Fibroblast of the conjunctiva (primary cell): ENCODE measurements at regions not wholly inside any gene's neighbourhood (a gene's known extent, or its start where the extent isn't known, plus 50 kb on each side); places are given as distances from the start of the nearest gene placed in this dataset.

Source experiments
- DNase-seq: peaks from one replicate; pipeline ENCODE4 v3.0.0-alpha.2; 2010; ENCODE audit warnings: low read depth

DNA sequence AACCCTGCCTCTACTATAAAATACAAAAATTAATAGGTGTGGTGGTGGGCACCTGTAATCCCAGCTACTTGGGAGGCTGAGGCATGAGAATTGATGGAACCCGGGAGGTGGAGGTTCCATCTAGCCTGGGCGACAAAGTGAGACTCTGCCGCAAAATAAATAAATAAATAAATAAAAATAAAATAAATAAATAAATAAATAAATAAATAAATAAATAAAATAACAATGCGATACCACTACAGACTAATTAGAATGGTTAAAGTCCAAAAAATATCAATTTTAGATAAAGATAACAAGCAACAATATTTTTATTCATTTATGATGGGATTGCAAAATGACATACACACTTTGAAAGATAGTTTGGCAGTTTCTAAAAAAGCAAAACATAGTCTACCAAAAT lies 1131.5 kb downstream of the SI start:
- no peak for DNase-seq

DNA sequence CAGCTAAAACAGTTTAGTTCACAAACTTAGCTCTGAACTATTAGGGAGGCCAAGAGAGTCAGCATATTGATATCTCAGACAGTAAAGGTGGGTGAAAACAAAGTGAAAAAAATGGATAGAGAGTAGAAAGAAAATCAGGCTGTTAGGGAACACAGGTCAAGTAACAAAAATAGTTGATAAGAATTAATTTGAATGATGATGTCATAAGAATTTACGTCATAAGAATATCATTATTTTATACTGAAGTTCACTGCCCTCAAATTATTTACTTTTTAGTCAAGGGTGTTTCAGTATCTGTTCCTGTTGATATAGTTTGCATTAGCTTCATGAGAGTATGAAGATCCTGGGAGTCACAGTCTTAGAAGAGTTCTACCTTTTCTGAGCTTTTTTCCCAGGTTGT lies 1134.6 kb downstream of the SI start:
- DNase-seq = no peak

DNA sequence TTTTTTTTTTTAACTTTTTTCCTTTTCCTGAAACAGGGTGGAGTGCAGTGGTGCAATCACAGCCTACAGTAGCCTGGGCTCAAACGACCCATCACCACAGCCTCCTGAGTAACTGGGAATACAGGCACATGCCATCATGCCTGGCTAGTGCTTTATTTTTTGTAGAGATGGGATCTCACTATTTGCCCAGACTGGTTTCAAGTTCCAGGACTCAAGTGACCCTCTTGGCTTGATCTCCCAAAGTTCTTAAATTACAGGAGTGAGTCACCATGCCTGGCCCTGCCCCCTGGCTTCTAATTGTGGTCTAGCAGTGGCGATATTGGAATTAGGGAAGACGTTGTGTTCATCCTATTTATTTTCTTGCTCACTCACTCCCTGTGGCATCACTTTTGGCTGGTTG lies 1138.4 kb downstream of the SI start:
- no peak for DNase-seq

DNA sequence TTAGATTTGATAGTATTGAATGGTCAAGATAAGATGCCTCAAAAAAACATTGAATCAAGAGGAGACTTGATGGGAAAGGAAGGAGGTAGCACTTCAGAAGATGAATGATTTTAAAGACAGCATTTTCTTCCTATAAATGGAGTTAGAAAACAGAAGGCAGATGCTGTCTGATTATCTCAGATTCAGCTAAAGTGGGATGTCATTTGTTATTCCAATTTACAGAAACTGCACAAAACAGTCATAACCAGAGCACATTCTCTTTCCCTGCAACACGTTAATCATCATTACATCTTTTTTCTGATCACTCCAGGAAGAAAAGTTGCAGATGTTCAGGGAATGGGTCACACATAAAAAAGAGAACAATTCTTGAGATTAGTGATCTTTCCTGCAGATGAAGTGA lies 1141.8 kb downstream of the SI start:
- DNase-seq = no peak

DNA sequence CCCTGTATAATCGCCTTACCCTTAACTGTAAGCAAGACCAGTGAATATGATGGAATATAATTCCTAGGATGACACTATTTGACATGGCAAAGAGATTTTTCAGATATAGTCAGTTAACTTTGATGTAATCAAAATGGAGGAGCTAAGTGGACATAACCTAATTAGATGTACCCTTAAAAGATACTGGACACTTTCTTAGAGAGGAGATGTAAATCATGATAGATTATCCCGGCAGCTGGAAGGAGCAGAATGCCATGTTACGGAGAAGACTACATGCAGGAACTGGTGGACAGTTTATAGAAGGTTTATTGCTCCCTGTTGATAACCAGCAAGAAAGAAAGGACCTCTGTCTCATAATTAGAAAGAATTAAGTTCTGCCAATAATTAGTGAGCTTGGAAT lies 1142.9 kb downstream of the SI start:
- DNase-seq = no peak

GRCh38 chr3:163929069-163929652 lies 1149.1 kb downstream of the SI start:
- DNase-seq = no peak

- no peak for DNase-seq
Observed at GRCh38 chr3:163927521-163927920, 1150.8 kb downstream of the SI start.

GRCh38 chr3:163924600-163924999 lies 1153.7 kb downstream of the SI start:
- no peak for DNase-seq

DNA sequence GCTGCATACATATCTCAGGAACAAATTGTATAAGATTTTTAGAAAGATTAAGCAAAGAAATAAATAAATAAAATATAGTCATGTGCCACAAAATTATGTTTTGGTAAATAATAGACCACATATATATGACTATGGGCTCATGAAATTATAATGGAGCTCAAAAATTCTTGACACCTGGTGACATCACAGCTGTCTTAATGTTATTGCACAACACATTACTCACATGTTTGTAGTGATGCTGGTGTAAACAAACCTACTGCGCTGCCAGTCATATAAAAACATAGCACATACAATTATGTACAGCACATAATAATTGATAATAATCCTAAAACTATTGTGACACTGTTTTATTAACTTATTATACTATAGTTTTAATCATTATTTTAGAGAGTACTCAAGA lies 1159.1 kb downstream of the SI start:
- DNase-seq = no peak

GRCh38 chr3:163916596-163917560 lies 1161.4 kb downstream of the SI start:
- no peak for DNase-seq

DNA sequence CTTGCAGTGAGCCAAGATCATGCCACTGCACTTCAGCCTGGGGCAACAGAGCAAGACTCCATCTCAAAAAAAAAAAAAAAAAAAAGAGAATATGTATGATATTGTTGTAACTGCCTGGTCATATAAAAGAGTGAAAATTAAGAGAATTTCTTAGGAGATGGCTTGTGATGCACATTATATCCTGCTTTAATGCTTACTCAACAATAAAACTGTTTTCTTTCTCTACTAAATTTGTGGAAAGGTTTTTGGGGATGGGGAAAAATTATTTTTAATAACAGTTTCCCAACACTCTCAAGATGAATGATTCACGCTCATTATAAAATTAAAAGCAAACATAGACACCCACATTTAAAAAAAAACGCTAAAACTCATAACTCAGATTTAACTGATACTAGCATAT lies 1163.0 kb downstream of the SI start:
- no peak for DNase-seq

DNA sequence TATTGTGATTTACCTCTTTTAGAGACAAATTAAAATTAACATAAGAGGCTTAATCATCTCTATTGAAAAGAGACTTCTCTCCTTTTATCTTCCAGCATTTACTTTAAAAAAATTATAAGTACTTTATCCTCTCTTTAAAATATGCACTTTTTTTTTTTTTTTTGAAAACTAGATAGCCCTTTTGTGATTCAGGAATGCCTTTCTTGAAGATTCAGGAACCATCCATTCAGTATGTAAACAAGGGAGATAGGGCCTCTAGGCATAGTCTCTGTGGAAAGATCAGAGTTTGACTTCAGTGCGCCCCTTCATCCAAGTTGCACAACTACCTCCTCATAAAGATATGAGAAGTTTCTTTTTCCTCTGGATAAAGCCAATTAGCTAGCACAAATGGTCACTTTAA lies 1163.7 kb downstream of the SI start:
- no peak for DNase-seq

- DNase-seq = no peak
Observed at GRCh38 chr3:163891771-163892170, 1186.5 kb downstream of the SI start.

DNA sequence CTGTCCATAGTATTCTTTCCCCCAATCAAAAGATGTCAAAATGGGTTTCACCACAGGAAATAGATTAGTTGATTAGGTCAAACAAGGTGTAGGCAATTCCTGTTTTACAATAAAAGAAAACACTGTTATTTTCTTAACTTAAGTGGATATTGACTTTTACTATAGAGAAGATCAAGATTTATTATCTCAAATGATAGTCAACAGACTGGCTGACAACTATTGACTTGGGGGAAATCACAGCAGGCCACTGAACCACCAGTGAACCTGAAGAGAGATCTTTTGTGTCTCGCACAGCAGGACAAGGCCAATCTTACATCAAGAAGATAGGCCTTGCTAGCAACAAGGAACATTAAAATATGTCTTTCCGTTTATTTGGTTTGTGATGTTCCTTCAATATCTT lies 1187.6 kb downstream of the SI start:
- DNase-seq = no peak

- DNase-seq = no peak
Observed at GRCh38 chr3:163879172-163879571, 1199.1 kb downstream of the SI start.

GRCh38 chr3:163878396-163878795 lies 1199.9 kb downstream of the SI start:
- no peak for DNase-seq

DNA sequence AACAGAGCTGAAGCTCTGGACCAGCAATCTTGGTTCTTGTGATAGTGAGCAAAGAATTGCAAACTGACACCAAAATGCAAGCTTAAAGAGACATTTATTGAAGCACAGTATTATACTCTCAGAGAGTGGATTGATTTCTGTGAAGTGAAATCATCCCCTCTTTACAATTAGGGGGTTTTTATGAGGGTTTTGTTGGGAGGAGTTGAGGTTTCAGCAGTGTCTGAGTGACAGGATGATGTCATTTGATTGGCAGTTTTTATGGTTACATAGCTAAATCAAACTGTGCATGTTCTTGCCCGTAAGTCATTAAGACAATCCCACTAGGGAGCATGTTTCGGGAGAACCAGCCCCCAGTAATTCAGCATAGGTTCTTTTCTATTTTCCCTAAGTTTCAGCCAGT lies 1200.5 kb downstream of the SI start:
- no peak for DNase-seq

- DNase-seq = peak; percentile 1
Observed at GRCh38 chr3:163863146-163863545, 1215.2 kb downstream of the SI start.

GRCh38 chr3:163852233-163852632 lies 1226.1 kb downstream of the SI start:
- no peak for DNase-seq

DNA sequence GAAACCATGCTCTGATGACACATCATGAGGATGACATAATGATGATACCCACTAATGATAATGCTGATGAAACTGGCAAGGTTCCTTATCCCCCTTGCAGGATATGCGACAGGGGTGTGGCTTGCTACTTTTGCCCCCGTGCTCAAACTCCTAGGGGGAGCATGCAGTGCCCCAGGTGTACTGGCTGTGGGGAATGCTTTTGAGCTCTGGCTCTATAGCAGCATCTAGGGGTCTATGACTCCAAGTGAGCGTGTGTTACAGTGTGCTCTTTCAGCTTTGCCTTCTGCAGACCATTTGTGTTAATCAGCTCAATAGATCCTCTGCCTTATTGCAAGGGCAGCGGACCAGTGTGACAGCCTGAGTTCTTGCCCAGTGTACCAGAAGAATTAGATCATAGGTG lies 1239.5 kb downstream of the SI start:
- DNase-seq = no peak

GRCh38 chr3:163832547-163832946 lies 1245.7 kb downstream of the SI start:
- no peak for DNase-seq

DNA sequence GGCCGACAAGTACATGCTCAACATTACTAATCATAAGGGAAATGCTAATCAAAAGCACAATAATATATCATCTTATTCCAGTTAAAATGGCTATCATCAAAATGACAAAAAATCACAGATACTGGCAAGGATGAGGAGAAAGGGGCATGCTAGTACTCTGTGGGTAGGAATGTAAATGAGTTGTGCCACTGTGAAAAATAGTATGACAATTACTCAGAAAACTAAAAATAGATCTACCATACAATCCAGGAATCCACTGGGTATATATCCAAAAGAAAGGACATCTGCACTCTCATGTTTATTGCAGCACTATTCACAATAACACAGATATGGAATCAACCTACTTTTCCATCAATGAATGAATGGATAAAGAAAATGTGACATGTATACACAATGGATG lies 1256.5 kb downstream of the SI start:
- no peak for DNase-seq

DNA sequence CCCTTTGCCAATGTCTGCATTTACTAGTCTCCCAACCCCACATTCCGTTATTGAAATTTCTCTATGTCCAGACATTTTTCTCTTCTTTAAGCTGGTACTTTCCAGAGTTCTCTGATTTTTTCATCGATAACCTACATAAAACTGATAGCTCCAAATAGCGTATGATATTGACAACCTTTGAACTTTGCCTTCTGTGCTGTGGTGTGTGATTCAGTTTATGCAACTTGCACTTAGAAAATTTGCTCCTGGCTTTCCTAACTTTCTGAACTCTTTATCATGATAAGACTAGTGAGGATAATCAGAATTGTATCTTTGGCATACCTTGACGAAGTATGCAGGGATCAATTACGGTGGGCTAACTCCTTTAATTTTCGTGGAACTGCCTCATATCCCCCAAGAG lies 1261.3 kb downstream of the SI start:
- no peak for DNase-seq

GRCh38 chr3:163813935-163814334 lies 1264.4 kb downstream of the SI start:
- DNase-seq = no peak
